Activated CD8-positive, alpha-beta memory T cell treated with anti-CD3 and anti-CD28 coated beads for 24 hours (primary cell): ENCODE measurements at regions not wholly inside any gene's neighbourhood (a gene's known extent, or its start where the extent isn't known, plus 50 kb on each side); places are given as distances from the start of the nearest gene placed in this dataset.

ENCODE experiments used
- DNase-seq: peaks from one replicate; pipeline ENCODE4 v3.0.0-alpha.2; 2020

GRCh38 chr2:226143091-226143490 is 656.5 kb downstream of the IRS1 start:
- no peak for DNase-seq

DNA sequence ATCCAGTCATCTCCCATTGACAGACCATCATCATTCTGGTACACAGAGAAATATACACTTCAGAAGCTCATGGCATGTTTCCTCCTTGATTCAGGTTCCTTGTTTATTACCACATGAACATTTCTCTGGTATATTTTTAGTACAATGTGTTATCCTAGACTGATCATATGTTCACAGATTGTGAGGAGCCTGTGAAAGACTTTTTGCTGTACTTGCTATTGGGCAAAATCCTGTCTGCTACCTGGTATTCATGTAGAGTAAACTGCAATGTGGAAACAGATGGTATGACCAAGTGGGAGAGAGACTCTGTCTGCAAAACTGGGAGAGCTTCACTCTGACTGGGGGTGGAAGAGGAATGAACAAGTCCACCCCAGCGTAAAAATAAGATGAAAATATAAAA is 657.2 kb downstream of the IRS1 start:
- DNase-seq = no peak

- no peak for DNase-seq
Observed at GRCh38 chr2:226140594-226140993, 659.0 kb downstream of the IRS1 start.

DNA sequence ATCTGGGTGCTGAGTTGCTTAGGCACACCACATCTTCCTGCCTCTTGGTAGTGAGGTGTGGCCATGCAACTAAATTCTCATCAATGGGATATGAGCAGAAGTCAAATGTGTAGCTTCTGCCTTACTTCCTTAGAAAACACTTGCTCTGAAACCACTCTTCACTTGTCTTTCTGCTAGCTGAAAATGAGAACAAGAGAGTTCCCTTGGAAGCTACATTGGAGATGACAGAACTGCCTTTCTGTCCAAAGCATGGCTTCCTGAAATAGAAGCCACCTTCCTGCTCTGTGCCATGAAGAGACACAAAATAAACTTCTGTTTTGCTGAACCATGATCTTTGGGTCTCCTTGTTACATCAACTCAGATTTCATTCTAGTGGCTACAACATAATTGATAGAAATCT is 659.9 kb downstream of the IRS1 start:
- no peak for DNase-seq

- DNase-seq = no peak
Observed at GRCh38 chr2:226137201-226137811, 662.3 kb downstream of the IRS1 start.

DNA sequence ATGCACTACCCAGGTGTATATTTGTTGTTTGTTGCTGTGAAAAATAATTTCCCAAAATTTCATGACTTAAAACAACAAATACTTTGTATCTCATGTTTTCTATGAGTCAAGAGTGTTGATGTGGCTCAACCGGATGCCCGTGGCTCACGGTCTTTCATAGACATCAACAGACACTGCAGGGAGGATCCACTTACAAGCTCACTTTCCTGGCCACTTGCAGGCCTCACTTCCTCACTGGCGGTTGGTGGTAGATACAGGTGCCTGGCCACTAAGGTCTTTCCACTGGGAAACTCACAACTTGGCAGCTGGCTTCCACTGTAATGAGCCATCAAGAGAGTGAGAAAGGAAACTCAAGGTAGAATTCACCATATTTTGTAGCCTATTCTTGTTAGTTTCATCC is 662.9 kb downstream of the IRS1 start:
- no peak for DNase-seq

DNA sequence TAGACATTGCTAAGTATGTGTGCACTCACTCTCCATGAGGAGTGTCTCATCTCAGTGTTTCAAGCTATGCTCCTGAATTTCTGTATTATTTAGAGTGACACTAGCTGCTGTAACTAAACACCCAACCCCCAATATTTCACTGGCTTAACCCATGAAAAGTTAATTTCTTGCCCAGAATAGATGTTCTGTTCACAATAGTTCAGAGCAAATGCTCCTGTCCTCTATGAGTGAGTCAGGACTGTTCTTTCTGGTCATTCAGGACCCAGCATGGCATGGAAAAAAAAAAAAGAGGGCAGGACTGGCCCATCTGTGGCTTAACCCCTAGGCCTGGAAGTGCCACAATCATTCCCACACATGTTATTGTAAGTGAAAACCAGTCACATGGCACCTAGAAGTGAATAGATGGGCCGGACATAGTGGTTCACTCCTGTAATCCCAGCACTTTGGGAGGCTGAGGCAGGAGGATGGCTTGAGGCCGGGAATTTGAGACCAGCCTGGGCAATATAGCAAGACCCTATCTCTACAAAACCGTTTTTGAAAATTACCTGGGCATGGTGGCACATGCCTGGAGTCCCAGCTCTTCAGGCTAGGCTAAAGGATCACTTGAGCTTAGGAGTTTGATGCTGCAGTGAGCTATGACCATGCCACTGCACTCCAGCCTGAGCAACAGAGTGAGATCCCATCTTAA is 663.6 kb downstream of the IRS1 start:
- DNase-seq = no peak

DNA sequence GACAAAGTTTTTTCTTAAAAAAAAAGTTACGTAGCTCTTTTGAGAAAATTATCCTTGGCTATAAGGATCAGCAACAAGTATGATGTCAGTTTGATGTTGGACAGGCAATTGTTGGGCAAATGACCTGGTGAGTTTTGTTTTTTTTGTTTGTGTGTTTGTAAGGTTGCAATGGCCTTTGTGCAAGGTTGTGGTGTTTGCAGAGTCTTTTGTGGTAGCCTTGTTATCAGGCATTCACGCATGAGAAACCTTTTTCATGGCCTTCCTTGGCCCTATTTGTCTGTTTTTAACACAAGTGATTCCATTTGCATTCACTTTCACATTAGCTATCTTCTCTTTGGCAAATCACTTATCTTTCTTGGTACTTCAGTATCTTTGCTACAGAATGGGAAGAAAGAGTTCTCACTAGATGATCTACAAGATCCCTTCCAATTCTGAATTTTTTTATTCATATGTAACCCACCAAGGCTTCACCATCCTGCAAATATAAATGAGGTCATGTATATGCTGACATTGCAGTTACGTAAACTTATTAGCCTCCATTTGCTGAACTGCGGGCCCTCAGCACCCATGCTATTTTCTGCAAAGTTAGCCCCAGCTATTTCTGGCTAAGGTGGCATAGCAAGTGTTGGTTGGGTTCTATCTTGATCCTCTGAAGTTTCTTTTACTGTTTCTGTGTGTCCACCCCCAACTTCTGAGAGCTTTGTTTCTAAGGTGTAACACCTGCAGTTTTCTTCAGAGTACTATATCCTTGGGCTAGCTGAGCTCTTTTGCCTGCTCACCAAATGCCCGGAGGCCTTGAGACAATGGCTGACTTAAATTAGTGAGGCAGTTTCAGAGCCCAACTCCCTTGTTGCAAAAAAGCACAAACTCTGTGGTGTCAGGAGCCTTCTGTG is 667.1 kb downstream of the IRS1 start:
- DNase-seq = no peak

DNA sequence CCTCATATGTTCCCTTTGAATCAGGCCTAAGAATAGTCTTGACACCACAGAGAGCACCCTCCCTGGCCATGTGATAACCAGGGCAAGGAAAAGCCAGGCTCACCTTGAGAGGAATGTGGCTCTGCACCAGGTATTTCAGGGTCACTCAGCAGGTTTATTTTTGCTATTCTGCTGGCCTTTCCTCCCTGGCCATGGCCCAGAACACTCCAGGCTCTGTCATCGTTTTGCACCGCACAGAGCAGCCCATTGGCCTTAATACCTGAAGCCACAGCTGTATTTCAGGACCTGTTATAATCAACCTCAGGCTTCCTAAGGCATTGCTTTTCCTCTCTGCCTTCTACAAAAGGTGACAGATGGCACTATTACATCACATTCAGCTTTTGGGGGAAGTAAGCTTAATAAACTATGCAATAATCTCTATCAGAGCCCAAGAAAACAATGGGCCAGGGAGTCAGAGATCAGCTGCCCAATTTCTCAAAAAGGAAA is 668.3 kb downstream of the IRS1 start:
- DNase-seq = no peak

- no peak for DNase-seq
Observed at GRCh38 chr2:226130192-226130591, 669.4 kb downstream of the IRS1 start.

GRCh38 chr2:226127682-226128081 is 671.9 kb downstream of the IRS1 start:
- DNase-seq = no peak

DNA sequence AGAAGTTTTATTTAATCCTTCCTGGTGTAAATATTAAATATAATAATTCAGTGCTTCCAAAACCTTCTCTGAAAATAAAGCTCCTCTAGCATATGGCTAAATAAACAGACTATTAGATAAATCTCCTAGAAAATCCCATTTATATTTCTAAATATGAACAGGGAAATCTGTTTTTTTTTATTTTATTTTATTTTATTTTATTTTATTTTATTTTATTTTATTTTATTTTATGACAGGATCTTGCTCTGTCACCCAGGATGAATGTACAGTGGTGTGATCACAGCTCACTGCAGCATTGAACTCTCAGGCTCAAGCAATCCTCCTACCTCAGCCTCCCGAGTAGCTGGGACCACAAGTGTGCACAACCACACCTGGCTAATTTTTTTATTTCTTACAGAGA is 673.5 kb downstream of the IRS1 start:
- no peak for DNase-seq

GRCh38 chr2:226125176-226125883 is 674.3 kb downstream of the IRS1 start:
- DNase-seq = no peak

DNA sequence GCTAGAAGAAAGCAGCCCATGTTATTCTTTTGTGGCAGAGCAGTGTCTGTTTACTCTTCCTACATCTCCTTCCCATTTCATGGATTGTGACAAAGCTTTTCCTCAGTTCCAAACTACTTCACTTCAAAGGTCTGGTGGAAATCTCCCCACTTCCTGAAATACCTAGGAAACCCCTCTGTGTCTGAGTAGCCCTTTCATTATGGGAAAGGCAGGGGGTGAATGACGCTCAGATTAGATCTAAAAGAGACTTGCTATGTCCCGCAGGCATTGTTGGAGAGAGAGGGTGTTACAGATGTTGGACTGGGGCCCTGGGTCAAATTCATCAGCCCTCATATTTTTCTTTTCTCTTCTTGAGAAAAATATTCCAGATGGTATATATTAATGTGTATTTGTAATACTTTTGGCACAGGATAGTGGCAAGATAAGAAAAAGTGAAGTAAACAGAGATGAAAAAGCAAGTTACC is 675.0 kb downstream of the IRS1 start:
- no peak for DNase-seq

DNA sequence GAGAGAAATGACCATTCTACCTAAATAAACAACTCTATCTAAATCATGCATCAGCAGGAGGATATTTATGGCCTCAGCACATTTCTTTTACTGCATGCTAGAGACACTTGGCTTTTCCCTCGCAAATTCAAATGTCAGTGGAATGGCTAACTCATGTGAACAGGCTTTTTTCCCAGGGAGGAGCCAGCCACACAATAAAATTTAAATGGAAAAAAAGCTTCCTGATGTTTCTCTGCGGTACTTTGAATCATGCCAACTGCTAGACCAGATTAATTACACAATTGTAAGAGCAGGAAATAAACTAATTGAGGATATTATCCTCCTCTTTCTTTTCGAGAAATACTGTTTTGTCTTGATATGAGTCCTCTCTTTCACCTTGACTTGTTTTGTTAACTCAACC is 676.3 kb downstream of the IRS1 start:
- DNase-seq = no peak

DNA sequence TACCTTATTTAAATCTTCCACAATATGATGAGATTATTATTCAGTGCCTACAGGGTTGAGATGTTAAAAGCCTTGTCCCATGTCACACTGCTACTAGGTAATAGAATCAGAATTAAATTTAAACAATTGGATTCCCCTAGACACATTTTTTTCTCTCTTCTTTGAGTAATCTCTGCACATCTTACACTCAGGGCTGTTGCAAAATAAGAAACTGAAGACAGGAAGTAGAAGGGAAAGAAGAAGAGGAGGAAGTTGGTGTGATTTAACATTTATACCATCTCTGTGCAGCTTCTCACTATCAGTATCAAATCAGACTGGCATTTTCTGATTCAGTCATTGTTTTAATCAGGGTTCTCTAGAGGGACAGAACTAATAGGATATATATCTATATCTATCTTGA is 677.6 kb downstream of the IRS1 start:
- no peak for DNase-seq

DNA sequence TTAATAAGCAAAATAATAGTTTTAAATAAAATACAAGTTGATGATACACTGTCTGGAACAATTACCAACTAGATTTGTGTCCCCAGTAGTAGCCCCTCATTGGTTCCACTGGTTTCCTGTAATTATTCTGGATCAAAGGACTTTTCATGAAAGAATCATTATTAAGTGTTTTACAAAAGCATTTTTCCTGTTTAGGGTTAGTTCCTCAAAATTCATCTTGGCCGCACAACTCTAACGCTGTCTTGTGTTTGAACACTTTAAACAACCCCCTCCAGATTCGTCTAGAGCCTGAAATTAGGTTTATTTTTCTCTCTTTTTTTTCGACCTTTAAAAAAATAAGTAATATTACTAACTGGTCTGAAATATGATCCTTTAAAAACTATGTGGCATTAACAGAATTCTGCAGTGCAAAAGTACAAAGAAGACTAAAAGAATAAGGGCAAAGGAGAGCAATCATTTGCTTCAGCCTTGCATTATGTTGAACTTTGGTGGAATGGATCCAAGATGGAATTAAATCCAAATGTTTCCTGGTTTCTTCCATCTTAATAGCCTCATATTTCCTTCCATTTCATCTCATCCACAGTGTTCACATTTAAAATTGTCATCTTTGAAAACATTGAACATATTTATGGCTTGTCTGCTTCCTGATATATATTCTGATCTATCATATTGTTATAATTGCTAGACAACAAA is 678.4 kb downstream of the IRS1 start:
- DNase-seq = no peak

- no peak for DNase-seq
Observed at GRCh38 chr2:226118471-226119429, 680.9 kb downstream of the IRS1 start.

DNA sequence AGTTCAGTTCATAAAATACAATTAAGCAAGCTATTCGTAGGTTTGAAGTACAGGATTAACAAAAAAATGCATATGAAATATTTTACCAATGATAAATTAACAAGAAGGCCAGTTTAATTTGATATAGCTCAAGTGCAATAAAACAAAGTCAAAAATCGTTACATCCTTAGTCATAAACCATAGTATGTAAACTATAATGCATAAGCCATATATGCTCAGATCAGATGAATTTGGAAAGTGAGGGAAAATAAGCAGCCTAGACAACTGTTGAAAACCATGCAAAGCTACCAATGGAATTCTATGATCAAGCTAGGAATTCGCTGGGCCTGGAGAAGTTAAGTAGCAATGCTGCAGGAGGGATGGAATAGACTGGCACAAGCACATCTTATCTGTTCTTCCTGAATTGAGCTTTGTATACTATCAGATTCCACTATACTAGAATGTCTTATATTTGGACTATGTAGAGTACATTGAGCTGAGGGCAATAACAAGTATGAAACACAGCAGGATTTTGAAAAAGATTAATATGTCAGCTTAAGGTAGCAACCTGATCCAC is 682.0 kb downstream of the IRS1 start:
- no peak for DNase-seq

- no peak for DNase-seq
Observed at GRCh38 chr2:226116346-226116745, 683.3 kb downstream of the IRS1 start.

GRCh38 chr2:226115832-226116200 is 683.8 kb downstream of the IRS1 start:
- DNase-seq = no peak
